Activated CD4-positive, CD25-positive, alpha-beta regulatory T cell treated with anti-CD3 and anti-CD28 coated beads, Interleukin-2, amount 50 U/mL, for 24 hours (primary cell): ENCODE measurements at regions not wholly inside any gene's neighbourhood (a gene's known extent, or its start where the extent isn't known, plus 50 kb on each side); places are given as distances from the start of the nearest gene placed in this dataset.
"Not testable (repeated sequence)": the region's sequence is repeated elsewhere in the genome, so short reads cannot be mapped to it uniquely, and the experiment has no call there.

Source experiments
- ATAC-seq, 2 donors: fragments of 150-1000 bp; cut with Tn5 transposase; one replicate each; pipeline ENCODE4 v1.10.0; 2021; ENCODE audit warnings: mild to moderate bottlenecking in 1 of 2, moderate library complexity in 1 of 2

GRCh38 chr21:41585199-41585994, 77.4 kb upstream of the TMPRSS2 start:
- no peak for ATAC-seq

- no peak for ATAC-seq
Measured at GRCh38 chr21:41584603-41585176, 76.7 kb upstream of the TMPRSS2 start.

DNA sequence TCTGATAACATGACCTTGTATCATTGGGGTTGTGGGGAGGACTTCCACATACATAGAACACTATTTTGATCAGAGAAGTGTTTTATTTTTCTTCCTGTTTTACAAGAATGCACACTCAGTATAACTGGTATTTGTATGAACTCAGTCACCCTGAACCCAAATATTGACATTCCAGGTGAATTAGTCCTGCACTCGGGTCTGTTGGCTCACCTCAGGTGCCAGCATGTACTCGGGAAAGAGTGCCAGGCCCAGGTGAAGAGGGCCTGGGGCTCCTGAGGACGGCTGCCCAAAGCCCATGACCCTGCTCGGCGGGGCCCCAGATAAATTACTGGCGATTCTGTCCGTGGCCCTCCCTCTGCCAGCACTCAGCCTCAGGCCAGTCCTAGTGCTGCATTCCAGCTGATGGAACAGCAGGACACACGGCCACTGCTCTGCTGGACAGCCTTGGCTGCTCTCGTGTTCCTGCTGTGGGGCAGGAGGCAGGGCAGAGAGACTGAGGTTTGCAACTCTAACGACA, 75.4 kb upstream of the TMPRSS2 start:
- ATAC-seq, result no peak

DNA sequence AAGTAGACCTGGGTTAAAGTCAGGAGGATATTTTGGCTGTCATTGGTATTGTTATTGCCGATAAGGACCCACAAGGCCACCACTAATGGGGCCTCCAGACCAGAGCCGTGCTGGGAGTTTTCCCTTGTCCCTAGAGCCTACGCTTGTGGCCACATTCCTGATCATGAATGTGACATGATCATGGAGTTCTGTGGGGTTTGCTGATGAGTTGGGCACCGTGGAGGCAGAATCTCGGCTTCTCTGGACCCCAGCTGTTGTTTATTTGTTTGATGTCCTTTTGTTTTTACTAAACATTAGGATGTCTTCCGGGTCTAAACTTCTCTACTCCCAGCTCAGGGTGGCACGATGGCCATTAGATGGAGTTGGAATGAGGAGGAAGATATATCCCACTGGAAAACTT, 74.9 kb upstream of the TMPRSS2 start:
- no peak for ATAC-seq

DNA sequence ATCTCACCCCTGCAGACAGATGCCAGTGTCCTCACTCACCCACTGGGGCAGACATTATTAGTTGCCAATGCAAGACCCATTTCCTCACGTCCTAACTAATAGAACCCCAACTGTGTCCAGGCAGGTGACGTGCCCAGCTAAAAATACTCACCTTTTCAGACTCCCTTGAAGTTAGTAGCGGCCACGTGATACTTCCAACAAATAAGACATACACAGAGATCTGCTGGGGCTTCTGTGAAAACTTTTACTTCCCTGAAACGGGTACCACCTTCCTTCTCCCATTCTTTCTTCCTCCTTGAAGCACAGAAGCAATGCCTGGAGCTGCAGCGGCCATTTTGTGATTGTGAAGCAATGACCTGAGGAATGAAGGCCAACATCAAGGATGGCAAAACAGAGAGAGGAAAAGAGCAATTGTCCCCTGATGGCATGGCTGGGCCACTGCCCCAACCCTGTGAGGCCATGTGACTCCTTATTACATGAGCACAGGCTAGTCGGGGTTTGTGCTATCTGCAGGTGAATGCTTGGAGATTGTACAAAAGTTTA, 74.4 kb upstream of the TMPRSS2 start:
- no peak for ATAC-seq

DNA sequence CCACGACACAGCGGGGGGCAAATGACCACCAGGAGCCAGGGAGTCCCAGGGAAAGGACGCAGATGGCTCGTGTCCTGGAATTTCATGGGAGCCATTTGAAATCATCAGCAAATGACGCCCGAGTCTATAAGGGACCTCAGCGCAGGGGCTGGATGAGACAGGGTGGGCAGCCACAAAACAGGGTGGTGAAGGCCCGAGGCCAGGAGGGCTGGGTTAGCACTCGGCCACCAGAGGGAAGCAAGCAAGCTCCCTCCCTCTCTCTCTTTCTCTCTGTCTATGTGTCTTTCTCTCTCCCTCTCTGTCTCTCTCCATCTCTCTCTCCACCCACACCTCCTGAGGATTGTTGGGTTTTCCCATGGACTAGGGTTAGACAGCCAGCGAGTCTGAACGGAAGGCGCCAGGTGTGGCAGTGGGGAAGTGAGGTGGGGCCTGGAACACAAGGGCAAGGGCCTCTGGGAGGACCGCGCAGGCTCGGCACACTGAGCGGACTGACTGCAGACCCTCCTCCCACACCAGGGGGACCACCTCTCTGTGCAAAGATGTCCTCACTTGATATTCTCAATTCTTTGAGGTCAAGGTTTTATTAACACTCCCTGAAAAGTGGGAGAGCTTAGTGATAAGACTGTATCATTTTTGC, 73.8 kb upstream of the TMPRSS2 start:
- ATAC-seq, result no peak

DNA sequence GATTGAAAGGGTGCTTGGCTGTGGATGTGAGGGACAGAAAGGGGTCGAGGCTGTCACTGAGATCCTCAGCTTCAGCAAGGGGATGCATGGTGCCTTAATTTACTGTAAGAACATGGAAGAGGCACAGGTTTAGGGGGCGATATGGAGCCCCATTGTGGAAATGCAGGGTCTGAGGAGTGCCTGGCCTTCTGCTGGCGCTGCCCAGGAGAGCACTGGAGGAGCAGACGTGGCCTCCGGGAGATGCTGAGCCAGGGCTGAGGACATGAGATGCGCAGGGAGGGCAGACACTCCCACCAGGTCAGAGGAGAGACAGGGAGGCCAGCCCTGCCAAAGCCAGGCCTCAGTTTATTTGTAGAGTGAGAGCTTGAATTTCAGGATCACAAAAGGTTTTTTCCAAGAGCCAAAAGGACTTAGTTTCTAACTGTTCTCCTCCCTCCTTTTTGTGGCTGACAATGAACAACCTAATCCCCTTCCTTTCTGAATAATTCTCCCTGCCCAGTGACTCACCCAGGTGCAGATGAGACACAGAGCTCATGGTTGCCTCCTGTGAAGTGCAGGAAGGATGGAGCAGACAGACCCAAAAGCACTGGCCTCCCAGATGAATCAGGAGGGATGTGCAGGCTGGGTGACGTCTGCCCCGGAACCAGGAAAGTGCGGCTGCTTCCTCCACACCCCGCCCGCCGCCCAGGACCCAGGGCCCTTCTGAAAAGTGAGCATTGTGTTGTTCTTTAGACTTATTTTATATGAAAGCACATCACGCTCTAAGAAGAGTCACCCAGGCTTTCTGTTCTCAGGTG, 73.0 kb upstream of the TMPRSS2 start:
- ATAC-seq, result no peak

DNA sequence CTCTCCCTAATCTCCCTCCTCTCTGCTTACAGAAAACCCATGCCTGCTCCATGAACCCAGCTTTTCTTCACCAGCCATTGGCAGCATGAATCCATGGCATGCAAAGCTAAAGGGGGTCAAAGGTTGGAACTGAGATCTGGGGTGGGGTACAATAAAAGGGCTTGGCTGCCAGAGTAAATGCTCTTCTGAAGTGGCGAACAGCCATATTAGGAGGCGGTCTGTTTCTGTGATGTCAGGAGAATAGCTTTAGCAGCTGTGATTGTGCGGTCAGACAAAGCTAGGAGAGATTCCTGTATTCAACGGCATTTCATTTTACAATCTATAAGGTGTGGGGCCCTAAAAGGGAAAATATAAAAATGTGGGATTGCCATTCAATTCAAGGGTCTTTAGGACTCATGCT, 71.7 kb upstream of the TMPRSS2 start:
- no peak for ATAC-seq

GRCh38 chr21:41578716-41579115, 70.8 kb upstream of the TMPRSS2 start:
- no peak for ATAC-seq

GRCh38 chr21:41578083-41578482, 70.1 kb upstream of the TMPRSS2 start:
- ATAC-seq, result no peak

DNA sequence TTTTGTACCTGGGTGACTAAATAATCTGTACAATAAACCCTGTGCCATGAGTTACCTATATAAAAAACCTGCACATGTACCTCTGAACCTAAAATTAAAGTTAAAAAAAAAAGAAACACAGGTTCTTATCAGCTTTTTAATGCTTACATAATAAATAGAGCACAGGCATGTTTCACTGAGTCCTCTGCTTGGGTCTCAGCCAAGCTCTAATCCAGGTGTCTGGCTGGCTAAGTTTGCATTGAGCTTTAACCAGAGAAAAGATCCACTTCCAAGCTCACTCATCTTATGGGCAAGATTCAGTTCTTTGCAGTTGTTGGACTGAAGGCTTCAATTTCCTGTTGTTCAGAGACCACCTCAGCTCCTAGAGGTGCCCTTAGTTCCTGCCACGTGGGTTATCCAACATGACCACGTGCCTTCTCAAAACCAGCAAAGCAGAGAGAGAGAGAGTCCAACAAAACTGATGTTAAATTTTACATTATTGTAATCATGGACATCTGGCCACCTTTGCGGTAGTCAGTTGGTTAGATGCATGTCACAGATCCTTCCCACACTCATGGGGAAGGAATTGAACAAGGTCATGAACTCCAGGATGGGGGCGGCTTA, 68.2 kb upstream of the TMPRSS2 start:
- ATAC-seq, result no peak

- no peak for ATAC-seq
Measured at GRCh38 chr21:41573902-41574690, 66.1 kb upstream of the TMPRSS2 start.

GRCh38 chr21:41571938-41572510, 64.1 kb upstream of the TMPRSS2 start:
- no peak for ATAC-seq

DNA sequence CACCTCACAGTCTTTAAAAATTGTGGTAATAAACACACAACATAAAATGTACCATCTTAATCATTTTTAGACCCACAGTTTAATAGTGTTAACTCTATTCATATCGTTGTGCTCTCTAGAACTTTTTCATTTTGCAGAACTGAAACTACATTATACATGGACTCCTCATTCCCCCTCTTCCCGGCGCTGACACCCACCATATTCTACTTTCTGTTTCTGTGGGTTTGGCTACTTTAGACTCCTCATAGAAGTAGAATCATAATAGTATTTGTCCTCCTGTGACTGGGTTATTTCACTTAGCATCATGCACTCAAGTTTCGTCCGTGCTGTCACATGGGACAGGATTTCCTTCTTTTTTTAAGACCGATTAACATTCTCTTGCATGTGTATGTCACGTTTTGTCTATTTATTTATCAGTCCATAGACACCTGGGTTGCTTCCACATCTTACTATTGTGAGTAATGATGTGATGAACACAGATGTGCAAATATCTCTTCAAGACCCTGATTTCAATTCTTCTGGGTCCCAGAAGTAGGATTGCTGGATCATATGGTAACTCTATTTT, 62.9 kb upstream of the TMPRSS2 start:
- peak in 1 of 2 donors; percentile 13 for ATAC-seq

- ATAC-seq, result no peak
Measured at GRCh38 chr21:41568606-41569385, 60.8 kb upstream of the TMPRSS2 start.

- ATAC-seq, result no peak
Measured at GRCh38 chr21:41567901-41568510, 60.0 kb upstream of the TMPRSS2 start.

DNA sequence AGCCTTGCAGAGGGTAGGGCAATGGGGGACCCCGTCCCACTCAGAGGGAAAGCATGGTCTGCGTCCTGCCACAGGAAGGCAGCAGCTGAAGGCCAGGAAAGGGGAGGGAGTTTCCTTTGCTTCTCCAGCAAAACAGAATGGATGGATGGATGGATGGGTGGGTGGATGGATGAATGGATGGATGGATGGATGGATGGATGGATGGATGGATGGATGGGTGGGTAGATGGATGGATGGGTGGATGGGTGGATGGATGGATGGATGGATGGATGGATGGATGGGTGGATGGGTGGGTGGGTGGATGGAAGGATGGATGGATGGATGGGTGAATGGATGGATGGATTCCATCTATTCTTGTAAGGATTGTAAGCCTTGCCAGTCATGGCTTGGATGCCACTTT, 59.3 kb upstream of the TMPRSS2 start:
- ATAC-seq, result not testable (repeated sequence)

DNA sequence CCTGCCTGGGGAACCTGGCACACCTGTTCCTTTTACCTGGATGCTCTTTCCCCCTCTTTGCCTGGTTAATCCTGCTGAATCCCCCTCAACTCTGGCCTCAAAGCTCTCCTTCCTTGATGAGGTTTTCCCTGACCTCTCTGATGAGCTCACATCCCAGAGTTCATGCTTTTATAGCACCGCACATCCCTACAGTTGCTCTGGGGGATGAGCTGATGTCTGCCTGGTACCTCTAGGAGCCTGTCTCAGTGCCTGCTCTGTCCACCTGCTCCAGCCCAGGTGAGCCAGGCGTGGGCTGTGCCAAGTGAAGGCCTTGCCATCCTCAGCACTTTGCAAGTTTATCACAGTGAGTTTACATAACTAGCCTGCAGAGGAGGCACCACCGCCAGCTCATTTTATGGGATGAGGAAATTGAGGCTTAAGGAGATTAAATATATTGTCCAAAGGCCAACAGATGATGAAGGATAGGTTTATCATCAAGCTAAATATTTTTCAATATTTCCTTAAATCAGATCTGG, 58.6 kb upstream of the TMPRSS2 start:
- ATAC-seq, result no peak

DNA sequence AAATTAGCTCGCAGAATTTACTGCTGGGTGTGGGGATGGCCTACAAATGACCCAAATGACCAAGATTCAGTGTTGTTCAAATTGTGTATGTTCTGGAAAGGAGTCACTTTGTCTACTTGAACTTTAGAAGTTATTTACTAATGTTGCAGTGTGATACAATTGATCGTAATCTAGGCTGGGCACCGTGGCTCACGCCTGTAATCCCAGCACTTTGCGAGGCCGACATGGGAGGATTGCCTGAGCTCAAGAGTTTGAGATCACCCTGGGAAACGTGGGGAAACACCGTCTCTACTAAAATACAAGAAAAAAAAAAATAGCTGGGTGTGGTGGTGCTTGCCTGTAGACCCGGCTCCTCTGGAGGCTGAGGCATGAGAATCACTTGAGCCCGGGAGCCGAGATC, 57.6 kb upstream of the TMPRSS2 start:
- no peak for ATAC-seq
